ENCODE measurements at regions not wholly inside any gene's neighbourhood (a gene's known extent, or its start where the extent isn't known, plus 50 kb on each side); places are given as distances from the start of the nearest gene placed in this dataset.

GRCh38 chr1:55650444-55650843, 435.3 kb upstream of the USP24 start:
- no peak for TF ChIP-seq CTCF (IDR thresholded peaks at IDR 0.05; ENCODE audit: insufficient read depth, low read length)
- TF ChIP-seq POLR2AphosphoS5 (IDR thresholded peaks at IDR 0.05; ENCODE audit: low read depth): no peak
- no peak for TF ChIP-seq REST (IDR thresholded peaks at IDR 0.05; ENCODE audit: insufficient replicate concordance, low read depth)
